ENCODE measurements at regions not wholly inside any gene's neighbourhood (a gene's known extent, or its start where the extent isn't known, plus 50 kb on each side); places are given as distances from the start of the nearest gene placed in this dataset.

- no peak for DNase-seq (ENCODE audit: low spot score)
- in situ Hi-C loops (cut with MboI; ENCODE audit: low pct_unique_long_range_greater_than_20kb, low sequenced_read_pairs, unreplicated experiment), result no loop called here
- no peak for TF ChIP-seq CTCF (IDR thresholded peaks at IDR 0.05; ENCODE audit: extremely low read depth, insufficient read depth, missing control alignments)
These were observed 952.0 kb upstream of the USP15 start for GRCh38 chr12:61308220-61308619.

GRCh38 chr12:61311413-61311812 lies 948.8 kb upstream of the USP15 start:
- in situ Hi-C loops (cut with MboI; ENCODE audit: low pct_unique_long_range_greater_than_20kb, low sequenced_read_pairs, unreplicated experiment), result no loop called here
- DNase-seq (ENCODE audit: low spot score), result no peak
- TF ChIP-seq CTCF (IDR thresholded peaks at IDR 0.05; ENCODE audit: extremely low read depth, insufficient read depth, missing control alignments), result no peak

- in situ Hi-C loops (cut with MboI; ENCODE audit: low pct_unique_long_range_greater_than_20kb, low sequenced_read_pairs, unreplicated experiment), result no loop called here
- no peak for TF ChIP-seq CTCF (IDR thresholded peaks at IDR 0.05; ENCODE audit: extremely low read depth, insufficient read depth, missing control alignments)
- DNase-seq (ENCODE audit: low spot score), result no peak
These were observed 911.3 kb upstream of the USP15 start for GRCh38 chr12:61348871-61349270.

- in situ Hi-C loops (cut with MboI; ENCODE audit: low pct_unique_long_range_greater_than_20kb, low sequenced_read_pairs, unreplicated experiment), result no loop called here
- TF ChIP-seq CTCF (IDR thresholded peaks at IDR 0.05; ENCODE audit: extremely low read depth, insufficient read depth, missing control alignments), result no peak
These were observed 905.1 kb upstream of the USP15 start for GRCh38 chr12:61355105-61355504.

GRCh38 chr12:61356485-61356884 lies 903.7 kb upstream of the USP15 start:
- no peak for TF ChIP-seq CTCF (IDR thresholded peaks at IDR 0.05; ENCODE audit: extremely low read depth, insufficient read depth, missing control alignments)
- in situ Hi-C loops (cut with MboI; ENCODE audit: low pct_unique_long_range_greater_than_20kb, low sequenced_read_pairs, unreplicated experiment), result no loop called here
- no peak for DNase-seq (ENCODE audit: low spot score)

More at GRCh38 chr12:61355105-61355504, 905.1 kb upstream of the USP15 start:
- no peak for DNase-seq (ENCODE audit: low spot score)

GRCh38 chr12:61357496-61357895 lies 902.7 kb upstream of the USP15 start:
- no peak for DNase-seq (ENCODE audit: low spot score)
- TF ChIP-seq CTCF (IDR thresholded peaks at IDR 0.05; ENCODE audit: extremely low read depth, insufficient read depth, missing control alignments), result no peak
- in situ Hi-C loops (cut with MboI; ENCODE audit: low pct_unique_long_range_greater_than_20kb, low sequenced_read_pairs, unreplicated experiment), result no loop called here

- TF ChIP-seq CTCF (IDR thresholded peaks at IDR 0.05; ENCODE audit: extremely low read depth, insufficient read depth, missing control alignments), result no peak
- in situ Hi-C loops (cut with MboI; ENCODE audit: low pct_unique_long_range_greater_than_20kb, low sequenced_read_pairs, unreplicated experiment), result no loop called here
- DNase-seq (ENCODE audit: low spot score), result no peak
These were observed 898.2 kb upstream of the USP15 start for GRCh38 chr12:61362037-61362436.
